DMS153 treated with DMSO at 0.1 percent for 48 hours (cell line): ENCODE measurements at regions not wholly inside any gene's neighbourhood (a gene's known extent, or its start where the extent isn't known, plus 50 kb on each side); places are given as distances from the start of the nearest gene placed in this dataset.

ENCODE experiments used
- DNase-seq: peaks from one replicate; lab custom pipeline; 2025; ENCODE audit not compliant: unreplicated experiment; lab: John Stamatoyannopoulos, UW

- DNase-seq, result no peak
Observed at GRCh38 chr11:70833011-70833410, 419.4 kb downstream of the SHANK2 start.

- no peak for DNase-seq
Observed at GRCh38 chr11:70833554-70833953, 418.8 kb downstream of the SHANK2 start.

GRCh38 chr11:70834277-70834940 lies 418.0 kb downstream of the SHANK2 start:
- no peak for DNase-seq

GRCh38 chr11:70834984-70835560 lies 417.3 kb downstream of the SHANK2 start:
- no peak for DNase-seq

GRCh38 chr11:70836071-70836470 lies 416.3 kb downstream of the SHANK2 start:
- no peak for DNase-seq

GRCh38 chr11:70838198-70838597 lies 414.2 kb downstream of the SHANK2 start:
- no peak for DNase-seq

- no peak for DNase-seq
Observed at GRCh38 chr11:70839851-70840250, 412.5 kb downstream of the SHANK2 start.

GRCh38 chr11:70841264-70841663 lies 411.1 kb downstream of the SHANK2 start:
- DNase-seq, result no peak

GRCh38 chr11:70842256-70842655 lies 410.1 kb downstream of the SHANK2 start:
- no peak for DNase-seq

GRCh38 chr11:70842701-70843100 lies 409.7 kb downstream of the SHANK2 start:
- no peak for DNase-seq

GRCh38 chr11:70843906-70844305 lies 408.5 kb downstream of the SHANK2 start:
- DNase-seq, result no peak

GRCh38 chr11:70844387-70844786 lies 408.0 kb downstream of the SHANK2 start:
- no peak for DNase-seq

GRCh38 chr11:70845591-70846041 lies 406.8 kb downstream of the SHANK2 start:
- DNase-seq, result no peak

GRCh38 chr11:70846781-70847655 lies 405.4 kb downstream of the SHANK2 start:
- DNase-seq, result no peak

GRCh38 chr11:70848243-70848750 lies 404.1 kb downstream of the SHANK2 start:
- no peak for DNase-seq

GRCh38 chr11:70849031-70849430 lies 403.3 kb downstream of the SHANK2 start:
- no peak for DNase-seq

GRCh38 chr11:70851308-70851707 lies 401.1 kb downstream of the SHANK2 start:
- no peak for DNase-seq

- DNase-seq, result no peak
Observed at GRCh38 chr11:70851907-70852306, 400.5 kb downstream of the SHANK2 start.

GRCh38 chr11:70853068-70853769 lies 399.2 kb downstream of the SHANK2 start:
- no peak for DNase-seq

- no peak for DNase-seq
Observed at GRCh38 chr11:70853770-70854108, 398.6 kb downstream of the SHANK2 start.

- DNase-seq, result no peak
Observed at GRCh38 chr11:70854201-70854600, 398.2 kb downstream of the SHANK2 start.
